H1 (cell line): ENCODE measurements at regions not wholly inside any gene's neighbourhood (a gene's known extent, or its start where the extent isn't known, plus 50 kb on each side); places are given as distances from the start of the nearest gene placed in this dataset.

Experiments used
- CTBP2 ChIP-seq: IDR thresholded peaks from 2 replicates; pipeline ENCODE4 v1.7.0; 2011; ENCODE audit warnings: borderline replicate concordance, mild to moderate bottlenecking, moderate library complexity, mixed read lengths, low read length; ENCODE audit not compliant: insufficient read depth, insufficient read length
- CTCF ChIP-seq, 3 experiments: IDR thresholded peaks; 1 replicate in 2 of 3; 2 replicates in 1 of 3; pipeline versions ENCODE4 v1.5.1 to v1.6.1; 2011; ENCODE audit warnings: low read length in 3 of 3, mild to moderate bottlenecking in 3 of 3, inconsistent platforms in 2 of 3, low read depth in 1 of 3, moderate library complexity in 1 of 3; ENCODE audit not compliant: insufficient read depth in 1 of 3; ENCODE audit errors: control extremely low read depth in 1 of 3
- TAF7 ChIP-seq: optimal IDR thresholded peaks from 2 replicates; pipeline ENCODE3; 2011; ENCODE audit warnings: low read depth, mild to moderate bottlenecking, inconsistent platforms, low read length, moderate library complexity, borderline replicate concordance
- TF ChIP-seq, protein P1 (sequence below): IDR thresholded peaks from 2 replicates; pipeline ENCODE4 v1.6.1; 2012; ENCODE audit warnings: inconsistent platforms

GRCh38 chr2:238548902-238549462 is 122.3 kb downstream of the ASB1 start (continued):
- TF ChIP-seq CTCF (IDR thresholded peaks at IDR 0.05; ENCODE audit: control extremely low read depth in 1 of 3, insufficient read depth in 1 of 3, low read depth in 1 of 3, low read length in 3 of 3) (no peak), TAF7 (no peak), CTBP2 (no peak)
- TF ChIP-seq, protein P1, sequence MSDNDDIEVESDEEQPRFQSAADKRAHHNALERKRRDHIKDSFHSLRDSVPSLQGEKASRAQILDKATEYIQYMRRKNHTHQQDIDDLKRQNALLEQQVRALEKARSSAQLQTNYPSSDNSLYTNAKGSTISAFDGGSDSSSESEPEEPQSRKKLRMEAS = no peak
